GM19324 (cell line): ENCODE measurements at regions not wholly inside any gene's neighbourhood (a gene's known extent, or its start where the extent isn't known, plus 50 kb on each side); places are given as distances from the start of the nearest gene placed in this dataset.
"Not testable (repeated sequence)": the region's sequence is repeated elsewhere in the genome, so short reads cannot be mapped to it uniquely, and the experiment has no call there.

Experiments used
- ATAC-seq: cut with Tn5 transposase; IDR thresholded peaks from one replicate; pipeline ENCODE4 v1.9.1; 2021; ENCODE audit warnings: mild to moderate bottlenecking, moderate library complexity; ENCODE audit not compliant: unreplicated experiment, low FRiP score

- ATAC-seq: no peak
Measured at GRCh38 chr5:106121972-106122605, 1548.6 kb downstream of the EFNA5 start.

- no peak for ATAC-seq
Measured at GRCh38 chr5:106116682-106117081, 1554.1 kb downstream of the EFNA5 start.

- no peak for ATAC-seq
Measured at GRCh38 chr5:106113922-106114321, 1556.8 kb downstream of the EFNA5 start.

GRCh38 chr5:106106384-106106783 is 1564.4 kb downstream of the EFNA5 start:
- ATAC-seq: no peak

DNA sequence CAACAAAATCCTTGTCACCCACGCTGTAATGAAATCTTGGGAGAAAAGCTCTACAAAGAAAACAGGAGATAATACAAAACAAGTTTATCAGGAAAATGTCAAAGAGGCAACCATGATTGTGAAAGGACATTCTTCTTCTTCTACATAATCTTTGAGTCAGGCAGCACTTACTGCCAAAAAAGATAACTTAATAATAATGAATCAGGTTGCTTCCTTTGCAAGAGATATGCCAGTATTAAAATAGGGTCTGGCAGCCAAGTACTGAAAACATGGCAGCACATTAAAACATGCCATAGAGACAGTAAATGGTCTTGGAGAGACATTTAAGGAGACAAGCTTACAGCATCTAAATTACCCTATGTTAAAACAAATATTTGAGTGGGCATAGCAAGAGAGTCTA is 1573.4 kb downstream of the EFNA5 start:
- ATAC-seq: no peak

DNA sequence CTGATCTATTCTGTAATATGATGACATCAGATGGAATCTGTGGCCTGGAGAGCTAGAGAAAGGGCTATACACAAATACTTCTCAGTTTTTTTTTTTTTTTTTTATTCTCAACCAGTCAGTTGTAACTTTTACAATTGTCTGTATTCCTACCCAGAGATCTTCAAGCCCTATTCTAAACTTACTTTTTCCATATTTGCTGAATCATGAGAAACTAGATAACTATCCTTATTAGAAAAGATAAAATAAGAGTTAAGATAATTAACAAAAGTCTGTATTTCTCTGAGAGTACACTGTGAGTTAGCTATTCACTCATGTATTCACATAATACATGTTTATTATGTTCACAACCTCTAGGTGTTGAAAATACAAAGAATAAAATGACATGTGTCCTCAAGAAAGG is 1575.9 kb downstream of the EFNA5 start:
- no peak for ATAC-seq

- ATAC-seq: no peak
Measured at GRCh38 chr5:106094204-106094607, 1576.5 kb downstream of the EFNA5 start.

GRCh38 chr5:106093134-106093533 is 1577.6 kb downstream of the EFNA5 start:
- ATAC-seq: no peak

DNA sequence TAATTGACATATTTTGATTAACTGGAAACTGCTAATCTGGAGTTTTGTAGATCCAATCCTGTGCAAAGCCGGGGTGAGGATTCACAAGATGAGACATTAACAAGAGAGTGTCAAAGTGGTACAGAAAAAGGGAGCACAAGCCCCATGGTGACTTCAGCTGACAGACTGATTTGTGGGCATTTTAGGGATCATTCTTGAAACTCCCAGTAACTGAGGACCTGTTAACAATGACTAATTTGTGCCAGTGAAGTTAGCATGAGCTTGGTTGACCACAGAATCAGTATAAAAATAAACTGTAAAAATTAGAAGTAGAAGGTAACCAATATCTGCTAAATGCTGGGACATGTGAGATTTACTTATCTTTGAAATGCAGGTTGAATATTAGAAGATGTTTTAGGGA is 1578.3 kb downstream of the EFNA5 start:
- ATAC-seq: no peak

DNA sequence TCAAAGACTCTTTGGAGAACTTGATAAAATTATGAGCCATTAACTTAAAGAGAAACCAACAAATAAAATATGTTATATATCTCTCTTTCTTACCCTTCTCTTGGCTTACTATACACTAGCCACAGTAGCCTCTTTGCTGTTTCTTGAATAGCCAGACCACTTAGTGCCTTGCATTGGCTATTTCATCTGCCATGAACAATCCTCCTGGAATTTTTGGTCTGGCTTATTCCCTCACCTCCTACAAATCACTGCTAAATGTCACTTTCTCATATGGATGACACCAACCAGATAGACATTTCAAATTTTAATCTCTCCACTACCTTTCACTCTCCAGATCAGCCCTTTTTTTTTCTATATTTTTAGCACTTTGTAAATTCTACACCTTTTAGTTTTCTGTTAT is 1581.7 kb downstream of the EFNA5 start:
- ATAC-seq: no peak

GRCh38 chr5:106088462-106088861 is 1582.3 kb downstream of the EFNA5 start:
- no peak for ATAC-seq

DNA sequence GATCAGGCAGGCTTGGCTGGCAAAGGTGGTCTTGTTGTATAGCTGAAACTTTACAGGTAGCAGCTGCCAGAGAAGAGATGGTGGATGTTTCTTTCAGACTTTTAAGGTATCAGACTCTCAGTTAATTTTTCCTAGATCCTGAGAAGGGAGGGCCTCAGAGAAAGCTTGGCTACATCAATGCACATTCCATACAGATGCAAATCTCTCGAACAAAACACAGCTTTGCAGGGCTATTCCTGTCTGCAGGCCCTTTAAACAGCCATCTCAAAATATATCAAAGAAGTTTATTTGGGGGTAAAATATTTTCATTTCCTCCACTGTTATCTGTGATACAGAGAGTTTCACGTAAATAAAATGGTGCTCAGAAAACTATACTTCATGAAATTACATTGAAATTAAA is 1584.4 kb downstream of the EFNA5 start:
- ATAC-seq: no peak

DNA sequence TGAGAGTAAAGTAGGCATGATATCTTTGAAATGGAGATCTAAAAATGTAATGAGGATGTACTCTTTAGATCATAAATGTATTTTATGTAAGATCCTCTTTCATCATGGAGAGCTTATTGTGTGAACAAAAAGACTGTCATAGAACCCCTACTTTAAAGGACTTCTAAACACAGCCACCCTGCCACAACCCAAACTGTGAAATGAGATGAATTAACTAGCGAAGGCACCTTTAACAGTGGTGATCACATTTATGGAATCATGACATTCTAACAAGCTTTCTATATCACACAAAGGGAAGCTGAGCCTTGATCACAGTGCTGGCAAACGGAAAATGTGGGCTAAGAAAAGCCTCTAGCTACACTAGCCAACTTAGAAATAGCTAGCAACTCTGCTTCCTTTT is 1585.2 kb downstream of the EFNA5 start:
- ATAC-seq: no peak

DNA sequence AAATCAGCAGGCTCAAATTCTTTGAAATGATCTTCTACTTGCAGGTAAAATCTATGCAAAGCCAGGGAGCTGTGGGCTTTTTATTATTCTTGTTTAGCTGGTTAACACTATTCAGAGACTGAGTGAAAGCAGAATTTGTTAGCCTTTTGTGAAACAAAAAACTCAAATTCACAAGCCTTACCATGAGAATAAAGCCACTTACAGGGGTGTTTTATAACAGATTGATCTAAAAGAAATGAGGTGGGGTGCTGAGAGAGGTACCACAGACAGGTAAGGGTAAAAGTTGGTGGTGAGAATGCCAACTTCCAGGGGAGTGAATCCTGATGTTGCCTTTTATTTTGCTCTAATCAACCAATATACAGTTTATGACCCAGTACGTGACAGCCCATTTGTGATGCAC is 1585.6 kb downstream of the EFNA5 start:
- ATAC-seq: no peak

- no peak for ATAC-seq
Measured at GRCh38 chr5:106080535-106080934, 1590.2 kb downstream of the EFNA5 start.

GRCh38 chr5:106076655-106077054 is 1594.1 kb downstream of the EFNA5 start:
- no peak for ATAC-seq

GRCh38 chr5:106072208-106072607 is 1598.5 kb downstream of the EFNA5 start:
- no peak for ATAC-seq

DNA sequence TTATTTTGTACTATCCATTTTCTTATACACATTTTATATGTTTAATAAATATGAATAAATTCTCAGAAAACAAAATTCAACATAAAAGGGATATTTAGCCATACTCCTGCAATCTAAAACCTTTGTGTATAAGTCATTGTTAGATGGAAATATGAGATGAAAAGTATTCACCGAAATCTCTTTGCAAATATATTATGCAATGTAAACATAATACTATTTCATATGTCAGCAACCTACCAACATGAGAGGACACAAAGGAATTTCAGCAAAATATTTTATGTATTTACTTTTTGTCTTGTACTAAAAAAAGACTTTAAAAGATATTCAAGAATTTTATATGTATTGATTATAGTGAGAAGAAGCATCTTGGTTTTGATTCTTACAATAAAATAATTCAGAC is 1623.4 kb downstream of the EFNA5 start:
- ATAC-seq: no peak

DNA sequence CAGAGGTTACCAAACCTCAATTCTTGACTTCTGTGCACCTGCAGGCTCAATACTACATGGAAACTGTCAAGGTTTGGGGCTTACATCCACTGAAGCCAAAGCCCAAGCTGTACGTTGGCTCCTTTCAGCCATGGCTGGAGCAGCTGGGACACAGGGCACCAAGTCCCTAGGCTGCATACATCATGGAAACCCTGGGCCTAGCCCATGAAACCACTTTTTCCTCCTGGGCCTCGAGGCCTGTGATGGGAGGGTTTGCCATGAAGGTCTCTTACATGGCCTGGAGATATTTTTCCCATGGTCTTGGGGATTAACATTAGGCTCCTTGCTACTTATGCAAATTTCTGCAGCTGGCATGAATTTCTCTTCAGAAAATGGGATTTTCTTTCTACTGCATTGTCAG is 1638.7 kb downstream of the EFNA5 start:
- ATAC-seq: not testable (repeated sequence)

DNA sequence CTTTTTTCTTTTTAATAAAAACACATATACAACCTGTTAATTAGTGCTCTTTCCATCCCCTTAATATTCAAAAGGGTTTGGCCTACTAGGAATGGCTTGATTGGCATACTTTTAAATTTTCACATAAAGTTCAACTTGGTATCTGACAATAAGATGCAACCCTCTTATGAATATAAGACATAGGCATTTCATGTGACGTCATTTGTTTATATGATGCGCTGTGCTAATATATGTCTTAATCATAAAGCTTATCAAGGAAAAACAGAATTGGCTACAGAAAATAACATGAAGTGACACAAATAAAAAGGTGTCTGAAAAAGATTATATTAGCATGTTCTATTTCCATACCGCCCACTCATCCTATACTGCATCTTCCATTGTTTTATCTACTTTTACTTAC is 1642.4 kb downstream of the EFNA5 start:
- ATAC-seq: no peak

GRCh38 chr5:106020894-106021293 is 1649.8 kb downstream of the EFNA5 start:
- no peak for ATAC-seq

GRCh38 chr5:106019261-106019660 is 1651.5 kb downstream of the EFNA5 start:
- ATAC-seq: no peak

GRCh38 chr5:106017243-106017857 is 1653.4 kb downstream of the EFNA5 start:
- ATAC-seq: no peak
